Gastroesophageal sphincter (tissue), 4 donors: ENCODE measurements at regions not wholly inside any gene's neighbourhood (a gene's known extent, or its start where the extent isn't known, plus 50 kb on each side); places are given as distances from the start of the nearest gene placed in this dataset.
A peak's percentile ranks its signal among the peaks of the same experiment; 100 is the strongest.

Experiments used
- ATAC-seq: fragments of 150-250 bp; one replicate; pipeline ENCODE4 v1.9.1; 2016; ENCODE audit warnings: mild to moderate bottlenecking, moderate library complexity
- H3K27ac ChIP-seq, 4 donors: fragments of 200-600 bp; sonication (generic) in 3 of 4; 1 replicate in 3 of 4; 2 replicates in 1 of 4; pipeline ENCODE4 v1.5.1; 2016 to 2019
- H3K27me3 ChIP-seq: fragments of 200-600 bp; sonication (generic); one replicate; pipeline ENCODE4 v1.5.1; 2019
- H3K36me3 ChIP-seq, 2 donors: fragments of 200-600 bp; sonication (generic); one replicate each; pipeline ENCODE4 v1.5.1; 2019; ENCODE audit warnings: control low read depth in 1 of 2
- H3K4me1 ChIP-seq, 3 donors: fragments of 200-600 bp; sonication (generic); 1 replicate in 2 of 3; 2 replicates in 1 of 3; pipeline ENCODE4 v1.5.1; 2016 to 2019; ENCODE audit warnings: control low read depth in 2 of 3
- H3K4me3 ChIP-seq, 2 donors: fragments of 200-600 bp; sonication (generic); one replicate each; pipeline ENCODE4 v1.5.1; 2019; ENCODE audit warnings: mild to moderate bottlenecking in 1 of 2, moderate library complexity in 1 of 2
- H3K9me3 ChIP-seq, 3 donors: fragments of 200-600 bp; sonication (generic); one replicate each; pipeline ENCODE4 v1.5.1; 2017 to 2019; ENCODE audit warnings: control low read depth in 2 of 3
- EP300 ChIP-seq: sonication (generic); formaldehyde crosslinking; IDR thresholded peaks from one replicate; pipeline ENCODE4 v1.6.1; 2017; ENCODE audit warnings: antibody characterized with exemption, mild to moderate bottlenecking
- POLR2A ChIP-seq, 2 donors: fragments of 450-650 bp; IDR thresholded peaks; one replicate each; pipeline ENCODE4 v1.6.1; 2017; ENCODE audit warnings: antibody characterized with exemption in 2 of 2, mild to moderate bottlenecking in 2 of 2, moderate library complexity in 1 of 2
- POLR2AphosphoS5 ChIP-seq: sonication (generic); formaldehyde crosslinking; IDR thresholded peaks from one replicate; pipeline ENCODE4 v1.6.1; 2017; ENCODE audit warnings: antibody characterized with exemption
- WGBS, 2 donors: methylation state at CpG; one replicate each; pipeline ENCODE4 v1.1.5; 2018; ENCODE audit warnings: low coverage in 1 of 2; 5-methylcytosine and 5-hydroxymethylcytosine counted together
- TF ChIP-seq, protein P1 (sequence below), 4 experiments: fragments of 200-600 bp in 2 of 4; fragments of 450-650 bp in 2 of 4; sonication (generic) in 1 of 4; IDR thresholded peaks; one replicate each; pipeline ENCODE4 v1.5.1; 2017 to 2019; ENCODE audit warnings: antibody characterized with exemption in 4 of 4, mild to moderate bottlenecking in 2 of 4, moderate library complexity in 2 of 4

DNA sequence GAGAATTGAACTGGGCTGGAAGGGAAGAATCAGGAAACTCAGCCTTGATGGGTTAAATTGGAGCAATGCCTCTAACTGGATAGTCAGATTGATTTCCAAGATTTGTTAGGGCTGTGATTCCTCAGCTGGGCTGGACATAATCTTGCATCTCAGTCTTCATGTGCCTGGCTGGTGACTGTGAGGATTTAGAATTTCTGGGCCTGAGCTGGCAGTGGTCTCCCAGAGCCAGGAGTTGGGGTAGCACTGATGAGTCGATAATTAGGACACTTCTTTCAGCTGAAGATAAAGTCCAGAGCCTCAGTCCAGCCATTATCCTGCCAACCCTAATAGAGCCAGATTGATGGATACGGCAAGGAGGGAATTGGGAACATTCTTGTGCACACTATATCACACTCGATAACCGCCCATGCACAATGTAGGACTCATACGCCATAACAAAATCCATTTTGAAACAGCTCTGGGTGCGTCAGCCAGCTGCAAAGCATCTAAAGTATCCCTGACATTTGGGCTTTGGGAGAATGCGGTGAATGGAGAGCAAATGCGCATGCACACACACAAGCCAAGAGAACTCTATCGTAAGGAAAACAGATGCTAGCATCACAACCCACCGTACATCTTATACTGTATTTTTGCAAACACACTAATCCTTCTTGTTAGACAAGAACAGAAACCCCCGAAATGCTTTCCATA lies 405.1 kb upstream of the KLF4 start:
- Histone ChIP-seq H3K4me3 (no peak overlapping the region), H3K27ac (peak overlapping the region in 3 of 4 donors; percentile 63 to 72 (median 63)), H3K36me3 (no peaks in the 10 kb centered on the region), H3K4me1 (peaks cover 2 to 20% (median 6%) of the 10 kb centered on the region in 3 donors), H3K27me3 (no peaks in the 10 kb centered on the region), H3K9me3 (peaks cover 0 to 8% (median 0%) of the 10 kb centered on the region in 3 donors)
- WGBS, 2 donors, result 38 to 45% methylated on average over 6 to 11 of the region's 11 CpGs
- ATAC-seq, result peak; percentile 89
- TF ChIP-seq POLR2A (IDR thresholded peaks at IDR 0.05) (no peak), POLR2AphosphoS5 (peak; percentile 92)

DNA sequence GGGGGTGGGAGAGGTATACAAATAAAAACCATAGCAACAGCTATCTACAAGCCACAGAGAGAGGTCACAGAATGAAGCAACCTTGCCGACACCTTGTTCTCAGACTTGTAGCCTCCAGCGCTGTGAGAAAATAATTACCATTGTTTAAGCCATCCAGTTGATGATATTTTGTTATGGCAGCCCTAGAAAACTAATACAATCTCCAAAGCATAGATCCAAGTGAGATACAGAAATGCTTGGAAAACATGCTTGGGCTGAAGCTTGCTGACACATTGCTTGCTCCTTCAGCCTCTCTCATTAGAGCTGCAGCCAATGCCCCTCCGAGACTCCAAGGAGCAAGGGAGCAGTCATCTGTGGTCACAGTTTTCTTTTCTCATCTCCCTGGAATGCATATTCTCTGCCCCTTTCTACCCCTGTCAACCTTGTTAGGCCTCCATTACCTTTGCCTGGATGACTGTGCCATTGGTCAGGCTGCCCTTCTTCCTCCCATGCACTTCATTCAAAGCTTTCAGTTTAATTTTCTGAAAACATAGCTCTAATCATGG lies 401.4 kb upstream of the KLF4 start:
- Histone ChIP-seq H3K4me3 (no peak overlapping the region), H3K27ac (no peak overlapping the region), H3K36me3 (no peaks in the 10 kb centered on the region), H3K4me1 (peaks cover 4 to 24% (median 6%) of the 10 kb centered on the region in 3 donors), H3K9me3 (peaks cover 0 to 8% (median 0%) of the 10 kb centered on the region in 3 donors), H3K27me3 (no peaks in the 10 kb centered on the region)
- 88 to 100% methylated on average over 1 to 3 of the region's 3 CpGs for WGBS, 2 donors
- TF ChIP-seq EP300, result no peak
- TF ChIP-seq POLR2A (IDR thresholded peaks at IDR 0.05), result no peak
- TF ChIP-seq, protein P1, sequence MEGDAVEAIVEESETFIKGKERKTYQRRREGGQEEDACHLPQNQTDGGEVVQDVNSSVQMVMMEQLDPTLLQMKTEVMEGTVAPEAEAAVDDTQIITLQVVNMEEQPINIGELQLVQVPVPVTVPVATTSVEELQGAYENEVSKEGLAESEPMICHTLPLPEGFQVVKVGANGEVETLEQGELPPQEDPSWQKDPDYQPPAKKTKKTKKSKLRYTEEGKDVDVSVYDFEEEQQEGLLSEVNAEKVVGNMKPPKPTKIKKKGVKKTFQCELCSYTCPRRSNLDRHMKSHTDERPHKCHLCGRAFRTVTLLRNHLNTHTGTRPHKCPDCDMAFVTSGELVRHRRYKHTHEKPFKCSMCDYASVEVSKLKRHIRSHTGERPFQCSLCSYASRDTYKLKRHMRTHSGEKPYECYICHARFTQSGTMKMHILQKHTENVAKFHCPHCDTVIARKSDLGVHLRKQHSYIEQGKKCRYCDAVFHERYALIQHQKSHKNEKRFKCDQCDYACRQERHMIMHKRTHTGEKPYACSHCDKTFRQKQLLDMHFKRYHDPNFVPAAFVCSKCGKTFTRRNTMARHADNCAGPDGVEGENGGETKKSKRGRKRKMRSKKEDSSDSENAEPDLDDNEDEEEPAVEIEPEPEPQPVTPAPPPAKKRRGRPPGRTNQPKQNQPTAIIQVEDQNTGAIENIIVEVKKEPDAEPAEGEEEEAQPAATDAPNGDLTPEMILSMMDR (IDR thresholded peaks at IDR 0.05), result no peak
- TF ChIP-seq POLR2AphosphoS5, result no peak
- ATAC-seq, result no peak

DNA sequence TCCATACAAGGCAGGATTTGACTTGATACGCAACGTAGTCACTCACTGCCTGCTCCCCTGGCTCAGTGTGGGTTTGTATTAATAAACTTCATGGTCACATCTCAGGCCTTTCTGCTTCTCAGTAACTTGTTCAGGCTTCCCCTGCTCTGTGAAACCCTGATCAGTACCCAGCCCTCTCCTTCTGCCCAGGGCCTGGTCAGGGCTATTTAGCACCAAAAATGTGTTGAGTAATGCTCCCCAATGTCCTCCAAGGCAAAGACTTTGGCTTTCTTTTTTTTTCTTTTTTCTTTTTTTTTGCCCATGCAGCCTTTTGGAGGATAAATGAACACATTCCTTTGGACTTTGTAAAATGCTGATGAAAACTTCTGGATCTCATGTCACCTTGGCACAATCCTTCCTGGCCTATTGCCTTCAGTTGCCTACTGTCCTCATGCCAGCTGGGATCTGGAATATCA lies 399.2 kb upstream of the KLF4 start:
- Histone ChIP-seq H3K4me3 (no peak overlapping the region), H3K27ac (no peak overlapping the region), H3K27me3 (no peaks in the 10 kb centered on the region), H3K9me3 (peaks cover 0 to 8% (median 0%) of the 10 kb centered on the region in 3 donors), H3K36me3 (no peaks in the 10 kb centered on the region), H3K4me1 (peaks cover 0 to 5% (median 2%) of the 10 kb centered on the region in 3 donors)
- no peak for TF ChIP-seq POLR2A (IDR thresholded peaks at IDR 0.05)
- TF ChIP-seq POLR2AphosphoS5, result peak; percentile 57
- TF ChIP-seq, protein P1 (IDR thresholded peaks at IDR 0.05), result no peak
- 78 to 100% methylated on average over 2 of the region's 2 CpGs for WGBS, 2 donors
- peak; percentile 41 for ATAC-seq

DNA sequence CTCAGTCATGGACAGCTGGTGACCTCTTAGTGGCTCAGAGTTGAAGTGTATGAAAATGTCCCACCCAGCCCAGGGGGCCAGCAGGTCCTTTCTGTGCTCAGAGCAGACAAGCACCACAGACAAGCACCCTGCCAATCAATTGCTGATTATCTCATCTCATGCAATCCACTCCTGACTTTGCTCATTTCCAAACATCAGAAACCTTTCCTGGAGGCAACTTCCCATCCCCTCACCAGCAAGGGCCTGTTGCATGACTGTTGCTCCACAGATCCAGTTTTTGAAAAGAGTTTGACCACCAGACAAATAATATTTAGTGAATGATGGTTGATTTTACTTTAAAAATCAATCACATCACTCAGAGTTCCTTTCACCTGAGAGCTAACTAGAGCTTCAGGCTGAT lies 397.3 kb upstream of the KLF4 start:
- Histone ChIP-seq H3K4me3 (no peak overlapping the region), H3K9me3 (peaks cover 0 to 8% (median 0%) of the 10 kb centered on the region in 3 donors), H3K27me3 (no peaks in the 10 kb centered on the region), H3K4me1 (peaks cover 0 to 5% (median 2%) of the 10 kb centered on the region in 3 donors), H3K27ac (no peak overlapping the region), H3K36me3 (no peaks in the 10 kb centered on the region)
- ATAC-seq, result no peak
- TF ChIP-seq POLR2A (IDR thresholded peaks at IDR 0.05), result no peak
- TF ChIP-seq EP300, result no peak
- TF ChIP-seq POLR2AphosphoS5, result no peak
- TF ChIP-seq, protein P1 (IDR thresholded peaks at IDR 0.05), result no peak

DNA sequence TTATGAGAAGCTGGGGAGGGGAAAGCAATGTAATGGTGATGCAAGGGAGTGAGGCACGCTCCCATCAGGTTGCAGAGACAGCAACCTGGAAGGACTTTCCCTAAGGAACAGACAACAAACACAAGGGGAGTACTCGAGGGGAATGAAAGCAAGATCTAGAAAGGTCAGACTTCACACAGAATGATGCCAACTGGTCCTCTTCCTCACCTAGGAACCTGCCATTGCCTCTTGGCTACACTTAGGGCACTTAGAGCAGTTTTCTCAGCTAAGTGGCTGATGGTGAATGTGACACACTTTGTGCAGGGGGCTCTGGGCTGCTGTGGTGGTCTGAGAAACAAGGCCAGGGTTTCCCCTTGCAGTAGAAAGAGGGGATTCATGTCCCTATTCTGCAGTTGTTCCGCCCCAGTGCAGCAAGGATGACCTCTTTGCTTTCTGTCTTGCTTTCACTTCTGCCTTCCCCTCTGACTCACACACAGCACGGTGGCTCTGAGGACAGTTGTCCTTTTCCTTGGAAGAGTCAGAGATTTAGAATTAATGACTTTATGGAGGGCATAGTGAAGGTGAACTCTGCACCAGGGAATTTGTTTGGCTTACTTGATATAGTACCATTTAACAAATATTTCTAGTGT lies 394.0 kb upstream of the KLF4 start:
- WGBS, 2 donors, result 78 to 94% methylated on average over 2 of the region's 4 CpGs
- Histone ChIP-seq H3K4me1 (no peaks in the 10 kb centered on the region), H3K36me3 (no peaks in the 10 kb centered on the region), H3K4me3 (no peak overlapping the region), H3K9me3 (no peaks in the 10 kb centered on the region), H3K27me3 (no peaks in the 10 kb centered on the region), H3K27ac (no peak overlapping the region)
- ATAC-seq, result no peak
- TF ChIP-seq, protein P1 (IDR thresholded peaks at IDR 0.05), result no peak
- TF ChIP-seq EP300 (no peak), POLR2AphosphoS5 (no peak), POLR2A (IDR thresholded peaks at IDR 0.05) (no peak)
